NCI-H2171 treated with DMSO at 0.1 percent for 48 hours (cell line): ENCODE measurements at regions not wholly inside any gene's neighbourhood (a gene's known extent, or its start where the extent isn't known, plus 50 kb on each side); places are given as distances from the start of the nearest gene placed in this dataset.

Source experiments
- DNase-seq: peaks from one replicate; lab custom pipeline; 2025; lab: John Stamatoyannopoulos, UW

- DNase-seq: no peak
Observed at GRCh38 chr2:107313316-107313715, 427.3 kb upstream of the ST6GAL2 start.

- no peak for DNase-seq
Observed at GRCh38 chr2:107320881-107321280, 434.9 kb upstream of the ST6GAL2 start.

- DNase-seq: no peak
Observed at GRCh38 chr2:107322416-107322815, 436.4 kb upstream of the ST6GAL2 start.

GRCh38 chr2:107323946-107324565 lies 438.1 kb upstream of the ST6GAL2 start:
- no peak for DNase-seq

- peak; percentile 31 for DNase-seq
Observed at GRCh38 chr2:107325981-107326786, 440.2 kb upstream of the ST6GAL2 start.

DNA sequence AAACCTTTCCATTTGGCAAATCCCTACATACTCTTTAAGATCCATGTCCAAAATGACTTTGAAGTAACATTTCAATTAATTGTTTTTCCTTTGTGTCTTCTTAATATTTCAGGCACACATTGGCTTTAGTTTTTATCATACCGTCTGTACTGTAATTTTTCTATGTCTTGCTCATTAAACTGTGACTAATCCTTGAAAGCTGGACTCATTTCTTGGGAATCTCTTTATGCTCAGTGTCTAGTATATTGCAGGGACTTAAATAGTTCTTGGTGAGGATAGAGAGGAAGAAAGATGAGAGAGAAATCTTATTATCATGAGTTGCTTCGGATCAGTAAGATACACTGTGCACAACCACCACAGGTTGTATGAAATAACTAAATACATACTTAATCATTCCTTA lies 448.3 kb upstream of the ST6GAL2 start:
- no peak for DNase-seq

DNA sequence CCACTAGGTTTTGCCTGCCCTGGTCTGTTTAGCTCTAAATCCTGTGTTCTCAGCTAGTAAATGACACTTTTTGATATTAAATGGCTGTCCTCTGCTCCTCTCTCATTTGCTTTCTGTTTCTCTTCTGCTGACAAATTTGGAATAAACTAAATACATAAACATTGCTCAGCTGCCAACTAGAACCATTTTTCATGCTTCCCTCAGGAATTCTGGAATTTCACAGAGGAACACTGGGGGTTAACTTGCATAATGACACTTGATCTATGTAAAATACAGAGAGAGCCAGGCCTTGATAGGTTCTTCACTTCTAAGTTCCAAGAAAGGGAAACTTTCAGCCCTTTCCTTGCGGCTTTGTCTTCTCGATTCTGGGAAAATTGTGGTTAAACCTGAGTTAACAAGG lies 450.6 kb upstream of the ST6GAL2 start:
- no peak for DNase-seq

- no peak for DNase-seq
Observed at GRCh38 chr2:107337209-107337898, 451.4 kb upstream of the ST6GAL2 start.

DNA sequence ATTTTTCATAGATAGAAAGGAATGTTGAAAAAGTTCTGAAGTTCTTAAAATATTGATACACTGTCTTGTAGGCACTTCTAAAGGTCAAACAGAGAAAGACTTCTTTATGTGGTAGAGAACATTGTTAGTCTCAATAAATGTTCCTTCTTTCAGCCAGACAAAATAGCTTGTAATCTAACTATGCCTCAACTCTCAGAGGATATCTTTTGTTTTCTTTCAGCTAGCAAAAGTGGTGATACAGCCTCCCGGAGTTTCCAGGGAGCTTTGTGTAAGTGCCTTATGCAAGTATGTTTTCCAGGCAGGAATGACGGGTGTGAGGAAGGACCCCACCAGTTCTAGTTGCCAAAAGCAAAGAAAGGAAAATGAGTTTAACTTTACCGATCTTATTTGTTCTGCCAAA lies 452.1 kb upstream of the ST6GAL2 start:
- no peak for DNase-seq

DNA sequence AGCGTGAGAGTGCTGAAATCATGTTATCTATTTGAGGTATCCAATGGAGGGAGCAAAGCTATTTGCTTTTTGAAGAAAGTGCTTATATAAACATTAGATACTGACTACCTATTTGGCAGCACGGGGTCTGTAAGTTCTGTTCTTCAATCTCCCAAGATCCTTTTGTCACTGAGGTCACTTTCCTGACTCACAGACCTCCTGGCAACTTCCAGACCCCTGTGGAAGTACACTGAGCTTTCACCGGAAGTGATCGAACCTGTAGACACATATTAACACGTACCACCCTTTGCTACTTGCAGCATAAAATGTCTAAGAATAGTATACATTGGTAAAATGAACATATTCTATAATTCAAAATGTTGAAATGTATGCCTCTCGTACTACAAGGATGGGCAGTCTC lies 452.6 kb upstream of the ST6GAL2 start:
- no peak for DNase-seq

- no peak for DNase-seq
Observed at GRCh38 chr2:107340955-107341354, 455.0 kb upstream of the ST6GAL2 start.

DNA sequence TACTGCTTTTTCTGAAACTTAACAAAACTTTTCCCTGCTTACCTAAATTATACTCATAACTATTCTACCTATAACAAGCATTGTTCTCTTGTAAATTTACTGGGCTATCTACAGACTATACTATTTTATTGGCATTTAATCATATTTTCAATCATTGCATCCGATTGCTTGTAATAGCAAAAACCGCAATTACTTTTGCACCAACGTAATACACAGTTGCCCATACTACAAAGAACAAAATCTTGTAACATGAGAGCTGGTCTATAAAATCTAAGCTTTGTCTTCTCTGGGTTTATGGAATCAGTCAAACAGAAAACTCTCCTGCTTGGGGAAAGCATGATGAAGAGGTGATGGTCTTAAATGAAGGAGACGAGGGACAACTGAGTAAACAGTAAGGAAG lies 463.4 kb upstream of the ST6GAL2 start:
- DNase-seq: no peak

GRCh38 chr2:107354175-107354574 lies 468.2 kb upstream of the ST6GAL2 start:
- no peak for DNase-seq

DNA sequence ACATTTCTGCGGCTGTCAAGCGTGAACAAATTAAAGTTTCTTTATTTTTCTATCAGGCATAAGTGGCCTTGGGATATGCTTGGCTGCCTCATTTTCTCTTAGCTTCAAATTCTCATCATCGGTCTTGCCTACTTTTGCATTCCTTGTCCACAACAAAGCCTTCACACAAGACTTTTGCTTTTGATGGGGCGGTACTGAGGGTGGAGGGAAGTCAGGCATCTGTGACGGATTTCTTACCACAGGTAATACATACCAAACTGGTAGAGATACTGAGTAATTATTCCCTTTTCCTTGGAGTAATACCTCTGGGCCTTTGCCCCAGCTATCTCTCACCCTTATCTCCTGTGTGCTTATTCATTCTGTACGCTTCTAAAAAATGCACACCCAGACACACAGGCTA lies 468.3 kb upstream of the RGPD4 start:
- DNase-seq: no peak

GRCh38 chr2:107359021-107359420 lies 467.7 kb upstream of the RGPD4 start:
- no peak for DNase-seq

DNA sequence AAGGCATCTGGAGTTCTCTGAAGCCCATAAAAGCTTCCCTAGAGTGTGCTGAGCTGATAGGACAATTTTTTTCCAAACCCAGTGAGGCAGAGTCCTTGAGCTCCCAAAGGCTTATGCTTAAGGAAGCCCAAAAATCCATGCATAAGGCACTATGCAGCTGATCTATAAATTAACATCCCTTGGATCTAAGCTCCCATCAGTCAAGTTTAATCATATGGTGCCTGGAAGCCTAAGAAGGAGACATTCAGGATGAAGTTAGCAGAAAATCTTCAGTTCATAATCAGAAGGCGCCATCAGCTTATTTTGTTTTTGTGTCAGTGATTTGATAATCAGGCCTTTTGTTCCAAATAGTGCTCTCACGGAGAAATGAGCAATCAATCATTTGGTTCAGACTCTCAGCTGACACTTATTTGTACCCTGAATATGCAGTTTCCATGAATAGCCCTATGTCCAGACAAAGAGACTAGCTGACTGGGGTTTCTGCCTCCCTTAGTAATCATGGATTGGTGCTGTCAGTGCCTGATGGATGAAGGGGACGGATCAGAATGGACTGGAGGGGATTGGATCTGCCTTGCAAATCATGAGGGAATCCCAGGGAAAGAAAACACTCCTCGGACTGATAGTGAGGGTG lies 464.8 kb upstream of the RGPD4 start:
- no peak for DNase-seq

DNA sequence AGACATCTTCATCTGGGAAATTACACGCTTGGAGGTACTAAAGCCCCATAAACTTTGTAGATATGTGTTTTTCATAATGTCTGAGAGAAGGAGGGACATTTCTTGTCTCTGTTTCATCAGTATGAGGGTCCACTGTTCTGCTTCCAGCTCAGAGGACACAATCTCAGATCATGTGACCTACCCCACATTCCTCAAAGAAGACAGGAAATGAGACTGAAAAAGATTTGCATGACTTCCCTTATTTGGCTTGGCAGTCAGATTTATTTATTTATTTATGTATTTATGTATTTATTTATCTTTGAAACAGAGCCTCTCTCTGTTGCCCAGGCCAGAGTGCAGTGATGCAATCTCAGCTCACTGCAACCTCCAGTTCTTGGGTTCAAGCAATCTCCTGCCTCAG lies 463.7 kb upstream of the RGPD4 start:
- DNase-seq: no peak

DNA sequence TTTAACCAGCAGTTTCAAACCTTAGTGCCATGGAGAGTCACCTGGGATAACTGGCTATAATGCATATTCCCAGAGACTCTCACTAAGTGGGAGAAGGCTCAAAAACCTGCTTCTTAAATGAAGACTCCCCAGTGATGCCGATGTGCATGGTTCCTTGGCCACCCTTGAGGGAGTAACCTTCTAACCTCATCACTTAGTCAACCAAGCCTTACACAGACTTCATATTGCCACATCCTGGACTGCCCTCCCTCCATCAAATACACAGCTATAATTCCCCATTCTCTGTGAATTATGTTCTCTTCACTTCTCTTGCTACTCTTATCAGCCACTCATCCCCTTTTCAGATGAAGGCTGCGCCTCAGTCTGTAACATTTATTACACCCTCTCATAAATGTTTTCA lies 462.9 kb upstream of the RGPD4 start:
- DNase-seq: no peak

GRCh38 chr2:107364361-107364950 lies 462.2 kb upstream of the RGPD4 start:
- no peak for DNase-seq

DNA sequence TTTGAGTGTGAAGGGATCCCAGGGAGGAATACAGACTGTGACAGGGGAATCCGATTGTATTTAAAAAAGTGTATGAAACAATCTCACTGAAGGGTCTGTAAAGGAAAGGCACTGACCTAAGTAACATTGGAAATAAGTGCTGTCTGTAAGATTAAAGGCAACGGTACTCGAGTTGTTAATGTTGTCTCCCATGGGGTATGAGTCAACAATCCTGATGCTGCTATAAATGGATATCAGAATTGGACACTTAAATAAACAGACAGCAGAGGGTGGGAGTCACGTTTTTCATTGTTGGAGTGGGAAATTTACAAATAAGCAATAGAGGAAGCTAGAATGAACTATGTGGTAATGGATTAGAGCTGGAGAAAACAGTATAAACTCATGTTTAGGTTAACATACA lies 452.4 kb upstream of the RGPD4 start:
- DNase-seq: peak; percentile 13

- DNase-seq: no peak
Observed at GRCh38 chr2:107376909-107377308, 449.8 kb upstream of the RGPD4 start.

- DNase-seq: no peak
Observed at GRCh38 chr2:107380912-107381311, 445.8 kb upstream of the RGPD4 start.
